ENCODE measurements at regions not wholly inside any gene's neighbourhood (a gene's known extent, or its start where the extent isn't known, plus 50 kb on each side); places are given as distances from the start of the nearest gene placed in this dataset.

- no peak for TF ChIP-seq POLR2AphosphoS5 (IDR thresholded peaks at IDR 0.05; ENCODE audit: insufficient read depth in 1 of 2, low read depth in 1 of 2)
- no peak for TF ChIP-seq CTCF (IDR thresholded peaks at IDR 0.05)
Measured at GRCh38 chr3:72234391-72234790, 449.4 kb upstream of the PROK2 start.

All from vagina (tissue), 2 donors.